PC-9 (cell line): ENCODE measurements at regions not wholly inside any gene's neighbourhood (a gene's known extent, or its start where the extent isn't known, plus 50 kb on each side); places are given as distances from the start of the nearest gene placed in this dataset.

ENCODE experiments used
- CTCF ChIP-seq: fragments of 200-600 bp; sonication (generic); conservative IDR thresholded peaks from 2 replicates; pipeline ENCODE4 v1.6.1; 2017; ENCODE audit warnings: mixed run types, antibody characterized with exemption, mild to moderate bottlenecking, moderate library complexity
- EZH2 ChIP-seq: fragments of 200-600 bp; sonication (generic); IDR thresholded peaks from 2 replicates; pipeline ENCODE4 v1.8.0; 2017; ENCODE audit warnings: antibody characterized with exemption, low read depth

- TF ChIP-seq EZH2 (no peak), CTCF (no peak)
Observed at GRCh38 chr7:67573639-67574038, 577.0 kb downstream of the TYW1 start.
